HUES6 (cell line): ENCODE measurements at regions not wholly inside any gene's neighbourhood (a gene's known extent, or its start where the extent isn't known, plus 50 kb on each side); places are given as distances from the start of the nearest gene placed in this dataset.

Experiments used
- H3K27ac ChIP-seq: 2 replicates; pipeline ENCODE4 v1.7.0; 2013; ENCODE audit warnings: low read depth, mild to moderate bottlenecking, low read length, inconsistent platforms
- H3K27me3 ChIP-seq: 2 replicates; pipeline ENCODE4 v1.6.1; 2013; ENCODE audit warnings: low read length; ENCODE audit not compliant: control insufficient read depth, insufficient read depth
- H3K36me3 ChIP-seq: 2 replicates; pipeline ENCODE4 v1.6.1; 2013; ENCODE audit warnings: low read length; ENCODE audit not compliant: control insufficient read depth, insufficient read depth
- H3K4me1 ChIP-seq: 2 replicates; pipeline ENCODE4 v1.6.1; 2013; ENCODE audit warnings: low read length; ENCODE audit not compliant: control insufficient read depth, insufficient read depth
- H3K4me3 ChIP-seq: 2 replicates; pipeline ENCODE4 v1.5.1; 2013; ENCODE audit warnings: low read depth, low read length
- H3K9ac ChIP-seq: one replicate; pipeline ENCODE4 v1.6.1; 2013; ENCODE audit warnings: mild to moderate bottlenecking, low read length
- H3K9me3 ChIP-seq: 2 replicates; pipeline ENCODE4 v1.6.1; 2013; ENCODE audit warnings: low read depth, low read length; ENCODE audit not compliant: control insufficient read depth, insufficient read depth

GRCh38 chr18:75581336-75582131, 154.0 kb upstream of the SMIM21 start:
- Histone ChIP-seq H3K27ac (no peak overlapping the region), H3K4me3 (no peak overlapping the region), H3K27me3 (no peaks in the 10 kb centered on the region), H3K9ac (no peak overlapping the region), H3K36me3 (no peaks in the 10 kb centered on the region), H3K4me1 (no peaks in the 10 kb centered on the region; the same call in 1 of the 2 replicates), H3K9me3 (no peaks in the 10 kb centered on the region)

GRCh38 chr18:75574187-75574586, 146.7 kb upstream of the SMIM21 start:
- Histone ChIP-seq H3K36me3 (no peaks in the 10 kb centered on the region), H3K4me1 (no peaks in the 10 kb centered on the region), H3K27me3 (no peaks in the 10 kb centered on the region), H3K27ac (no peak overlapping the region), H3K4me3 (no peak overlapping the region), H3K9me3 (0 out of 2 replicates have a peak, but pooled peaks cover 3% of the 10 kb centered on the region), H3K9ac (no peak overlapping the region)

- Histone ChIP-seq H3K27me3 (no peaks in the 10 kb centered on the region), H3K9me3 (no peaks in the 10 kb centered on the region), H3K9ac (no peak overlapping the region)
Observed at GRCh38 chr18:75563150-75563549, 135.6 kb upstream of the SMIM21 start.

GRCh38 chr18:75562216-75562615, 134.7 kb upstream of the SMIM21 start:
- no peaks in the 10 kb centered on the region for H3K36me3 ChIP-seq
- no peak overlapping the region for H3K4me3 ChIP-seq
- H3K27me3 ChIP-seq: no peaks in the 10 kb centered on the region
- H3K4me1 ChIP-seq: no peaks in the 10 kb centered on the region
- no peaks in the 10 kb centered on the region for H3K9me3 ChIP-seq
- no peak overlapping the region for H3K9ac ChIP-seq
- H3K27ac ChIP-seq: no peak overlapping the region

More at GRCh38 chr18:75563150-75563549, 135.6 kb upstream of the SMIM21 start:
- no peak overlapping the region for H3K4me3 ChIP-seq
- H3K27ac ChIP-seq: no peak overlapping the region
- no peaks in the 10 kb centered on the region for H3K4me1 ChIP-seq
- no peaks in the 10 kb centered on the region for H3K36me3 ChIP-seq

GRCh38 chr18:75558790-75559189, 131.3 kb upstream of the SMIM21 start:
- H3K27ac ChIP-seq: no peak overlapping the region
- no peak overlapping the region for H3K4me3 ChIP-seq
- no peak overlapping the region for H3K9ac ChIP-seq

GRCh38 chr18:75556841-75557240, 129.3 kb upstream of the SMIM21 start:
- Histone ChIP-seq H3K4me1 (peaks cover 19% of the 10 kb centered on the region), H3K4me3 (no peak overlapping the region), H3K36me3 (no peaks in the 10 kb centered on the region), H3K27ac (no peak overlapping the region), H3K9ac (no peak overlapping the region), H3K9me3 (no peaks in the 10 kb centered on the region), H3K27me3 (no peaks in the 10 kb centered on the region)

More at GRCh38 chr18:75558790-75559189, 131.3 kb upstream of the SMIM21 start:
- Histone ChIP-seq H3K36me3 (no peaks in the 10 kb centered on the region), H3K27me3 (no peaks in the 10 kb centered on the region), H3K4me1 (peaks cover 16% of the 10 kb centered on the region), H3K9me3 (no peaks in the 10 kb centered on the region)

DNA sequence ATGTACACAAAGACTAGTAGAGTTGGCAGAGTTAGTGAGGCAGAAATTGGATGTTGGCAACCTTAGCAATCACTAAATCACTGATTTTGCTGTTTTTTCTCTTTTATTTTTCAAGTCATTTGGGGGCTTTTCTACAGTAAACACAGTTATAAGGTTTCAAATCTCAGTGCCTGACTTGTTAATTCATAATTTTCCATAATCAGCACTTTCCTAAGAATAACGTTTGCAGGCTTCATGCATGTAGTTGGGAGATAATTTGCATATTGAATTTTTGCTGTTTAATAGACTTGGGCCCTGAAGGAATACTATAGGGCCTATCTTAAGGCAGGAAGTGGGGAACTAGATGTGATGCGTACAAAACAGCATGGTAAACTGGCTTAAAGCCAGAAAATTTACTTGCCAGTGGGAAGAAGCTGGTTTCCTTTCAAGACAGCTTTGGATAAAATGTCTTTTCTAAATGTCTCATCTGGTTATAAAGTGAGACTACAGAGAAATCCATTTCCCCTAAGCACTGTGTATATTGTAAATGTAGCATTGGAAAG, 127.2 kb upstream of the SMIM21 start:
- Histone ChIP-seq H3K36me3 (no peaks in the 10 kb centered on the region), H3K27me3 (no peaks in the 10 kb centered on the region), H3K27ac (no peak overlapping the region), H3K9ac (no peak overlapping the region), H3K4me1 (peaks cover 19% of the 10 kb centered on the region), H3K4me3 (no peak overlapping the region), H3K9me3 (no peaks in the 10 kb centered on the region)

DNA sequence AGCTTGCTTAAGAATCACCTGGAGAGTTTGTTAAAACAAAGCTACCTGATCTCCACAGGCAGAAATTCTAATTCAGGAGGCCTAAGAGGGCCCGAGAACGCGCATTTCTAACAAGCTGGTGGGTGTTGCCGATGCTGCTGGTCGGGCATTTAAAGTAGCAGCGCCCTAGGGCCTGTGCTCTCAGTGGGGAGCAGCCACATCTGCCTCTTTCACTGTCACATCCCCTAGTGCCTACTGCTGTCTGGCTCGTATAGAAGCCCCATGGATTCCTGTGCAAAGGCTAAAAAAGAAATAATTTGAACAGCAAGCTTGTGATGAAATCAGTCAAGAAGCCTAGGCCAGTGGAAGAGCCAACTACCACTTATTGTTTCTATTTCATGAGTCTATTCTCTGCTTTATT, 126.7 kb upstream of the SMIM21 start:
- Histone ChIP-seq H3K4me3 (no peak overlapping the region), H3K9ac (no peak overlapping the region), H3K4me1 (peaks cover 19% of the 10 kb centered on the region), H3K9me3 (no peaks in the 10 kb centered on the region), H3K27me3 (no peaks in the 10 kb centered on the region), H3K27ac (no peak overlapping the region), H3K36me3 (no peaks in the 10 kb centered on the region)

- Histone ChIP-seq H3K9ac (no peak overlapping the region), H3K36me3 (no peaks in the 10 kb centered on the region), H3K27ac (no peak overlapping the region), H3K4me3 (no peak overlapping the region), H3K4me1 (peaks cover 19% of the 10 kb centered on the region), H3K27me3 (no peaks in the 10 kb centered on the region), H3K9me3 (no peaks in the 10 kb centered on the region)
Observed at GRCh38 chr18:75553021-75553420, 125.5 kb upstream of the SMIM21 start.

GRCh38 chr18:75551071-75551470, 123.6 kb upstream of the SMIM21 start:
- H3K27ac ChIP-seq: no peak overlapping the region
- H3K9me3 ChIP-seq: no peaks in the 10 kb centered on the region
- H3K36me3 ChIP-seq: no peaks in the 10 kb centered on the region
- H3K4me3 ChIP-seq: no peak overlapping the region
- no peak overlapping the region for H3K9ac ChIP-seq
- peaks cover 19% of the 10 kb centered on the region for H3K4me1 ChIP-seq
- H3K27me3 ChIP-seq: no peaks in the 10 kb centered on the region

- H3K9me3 ChIP-seq: no peaks in the 10 kb centered on the region
- no peak overlapping the region for H3K4me3 ChIP-seq
- H3K9ac ChIP-seq: no peak overlapping the region
- no peaks in the 10 kb centered on the region for H3K36me3 ChIP-seq
- no peaks in the 10 kb centered on the region for H3K27me3 ChIP-seq
- no peak overlapping the region for H3K27ac ChIP-seq
- no peaks in the 10 kb centered on the region for H3K4me1 ChIP-seq
Observed at GRCh38 chr18:75548353-75548905, 120.9 kb upstream of the SMIM21 start.
